ENCODE measurements at regions not wholly inside any gene's neighbourhood (a gene's known extent, or its start where the extent isn't known, plus 50 kb on each side); places are given as distances from the start of the nearest gene placed in this dataset.
"Not testable (repeated sequence)": the region's sequence is repeated elsewhere in the genome, so short reads cannot be mapped to it uniquely, and the experiment has no call there.

DNA sequence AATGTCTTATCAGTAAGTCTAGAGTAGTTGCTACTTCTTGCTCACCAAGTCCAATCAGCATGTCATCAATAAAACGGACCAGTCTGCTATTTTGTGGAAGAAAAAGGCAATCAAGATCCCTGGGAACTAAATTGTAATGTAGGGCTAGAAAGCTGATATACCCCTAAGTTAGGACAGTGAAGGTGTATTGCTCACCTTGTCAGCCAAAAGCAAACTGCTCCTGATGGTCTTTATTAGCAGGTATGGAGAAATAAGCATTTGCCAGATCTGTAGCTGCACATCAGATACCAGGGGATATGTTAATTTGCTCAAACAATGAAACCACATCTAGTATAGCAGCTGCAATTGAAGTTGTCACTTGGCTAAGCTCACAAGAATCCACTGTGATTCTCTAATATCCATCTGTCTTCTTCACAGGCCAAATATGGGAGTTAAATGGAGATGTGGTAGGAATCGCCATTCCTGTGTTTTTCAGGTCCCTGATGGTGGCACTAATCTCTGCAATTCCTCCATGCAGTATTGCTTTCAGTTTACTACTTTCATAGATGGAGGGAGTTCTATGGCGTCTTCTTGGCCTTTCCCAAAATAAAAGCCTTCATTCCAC is 75.0 kb downstream of the TMEM237 start:
- DNase-seq, result no peak

DNA sequence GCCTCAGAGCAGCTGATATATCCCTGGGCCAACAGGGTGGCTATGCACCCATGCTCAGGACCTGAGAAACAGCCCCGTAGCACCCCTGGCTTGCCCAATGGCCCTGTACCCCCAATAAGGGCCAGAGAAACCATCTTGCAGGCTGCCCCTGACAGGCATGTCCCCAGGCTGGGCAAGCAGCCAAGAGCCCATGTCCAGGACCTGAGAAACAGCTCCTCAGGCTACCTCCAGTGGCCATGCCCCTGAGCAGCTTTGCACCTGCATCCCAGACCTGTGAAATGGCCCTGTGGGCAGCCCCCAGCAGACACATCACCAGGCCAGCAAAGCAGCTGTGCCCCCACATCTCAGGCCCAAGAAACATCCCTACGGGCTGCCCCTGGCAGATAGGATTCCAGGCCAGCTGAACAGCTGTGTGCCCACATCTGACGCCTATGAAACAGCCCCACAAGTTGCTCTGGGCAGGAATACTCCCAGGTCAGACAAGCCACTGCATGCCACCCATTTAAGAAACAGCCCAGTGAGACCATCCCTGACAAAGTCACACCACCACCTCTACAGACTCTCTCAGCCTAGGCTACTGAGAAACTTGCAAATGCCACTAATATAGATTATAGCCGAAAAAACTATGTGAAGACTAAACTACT is 84.1 kb downstream of the TMEM237 start:
- no peak for DNase-seq

DNA sequence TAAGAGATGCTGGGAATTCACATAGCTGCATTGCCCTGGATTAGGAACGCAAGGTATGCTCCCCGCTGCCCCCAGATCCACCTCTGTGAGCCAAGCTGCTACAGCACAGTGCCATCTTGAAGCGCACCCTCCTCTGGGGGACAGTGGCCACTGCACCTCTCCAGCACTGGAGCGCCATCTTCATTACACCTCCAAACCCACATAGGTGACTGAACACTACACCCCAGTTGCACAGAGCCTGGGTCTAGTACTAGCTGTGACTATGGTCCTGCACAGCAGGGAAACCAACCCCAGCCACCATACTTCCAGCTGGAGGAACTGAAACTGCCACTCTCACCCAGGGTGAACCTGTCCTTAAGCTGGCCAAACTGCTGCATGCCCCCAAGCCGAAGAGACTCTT is 84.6 kb downstream of the TMEM237 start:
- DNase-seq, result no peak

DNA sequence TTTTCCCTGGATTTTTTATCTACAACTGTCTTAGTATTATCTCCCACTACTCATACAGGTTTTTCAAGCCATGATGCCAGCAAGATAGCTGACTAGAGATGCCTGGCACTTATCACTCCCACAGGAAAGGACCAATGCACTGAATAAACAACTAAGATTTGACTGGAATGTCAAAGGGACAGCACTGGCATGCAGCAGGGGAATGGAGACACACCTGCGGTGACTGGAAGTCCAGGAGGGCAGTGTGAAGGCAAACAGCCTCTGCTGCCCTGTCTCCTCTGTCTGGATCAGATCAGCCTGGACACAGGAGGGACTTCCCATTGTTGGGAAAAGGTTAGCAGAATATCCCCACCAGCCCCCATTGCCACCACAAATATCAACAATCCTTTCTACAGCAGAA is 85.1 kb downstream of the TMEM237 start:
- DNase-seq, result no peak

DNA sequence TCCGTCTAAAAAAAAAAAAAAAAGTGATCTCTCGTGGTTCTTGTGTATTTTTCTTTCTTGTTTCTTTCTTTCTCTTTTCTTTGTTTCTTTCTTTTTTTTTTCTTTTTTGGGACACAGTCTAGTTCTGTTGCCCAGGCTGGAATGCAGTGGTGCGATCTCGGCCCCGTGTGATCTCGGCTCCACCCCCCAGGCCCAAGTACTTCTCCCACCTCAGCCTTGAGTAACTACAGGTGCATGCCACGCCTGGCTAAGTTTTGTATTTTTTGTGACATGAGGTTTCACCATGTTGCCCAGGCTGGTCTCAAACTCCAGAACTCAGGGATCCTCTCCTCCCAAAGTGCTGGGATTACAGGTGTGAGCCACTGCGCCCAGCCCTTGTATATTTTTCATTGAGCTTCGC is 91.4 kb downstream of the TMEM237 start:
- DNase-seq, result no peak

DNA sequence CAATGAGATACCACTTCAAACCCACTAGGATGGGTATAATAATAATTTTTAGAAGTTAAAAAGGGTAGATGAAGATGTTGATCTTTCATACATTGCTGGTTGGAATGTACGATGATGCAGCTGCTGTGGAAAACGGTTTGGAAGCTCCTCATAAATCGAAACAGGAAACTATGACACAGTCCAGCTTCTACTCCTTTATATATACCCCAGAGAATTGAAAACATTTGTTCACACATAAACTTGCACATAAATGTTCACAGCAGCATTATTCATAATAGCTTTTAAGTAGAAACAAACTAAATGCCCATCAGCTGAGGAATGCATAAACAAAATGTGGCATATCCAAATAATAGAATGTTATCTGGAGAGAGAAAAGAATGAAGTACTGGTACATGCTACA is 95.0 kb downstream of the STRADB start:
- no peak for DNase-seq

DNA sequence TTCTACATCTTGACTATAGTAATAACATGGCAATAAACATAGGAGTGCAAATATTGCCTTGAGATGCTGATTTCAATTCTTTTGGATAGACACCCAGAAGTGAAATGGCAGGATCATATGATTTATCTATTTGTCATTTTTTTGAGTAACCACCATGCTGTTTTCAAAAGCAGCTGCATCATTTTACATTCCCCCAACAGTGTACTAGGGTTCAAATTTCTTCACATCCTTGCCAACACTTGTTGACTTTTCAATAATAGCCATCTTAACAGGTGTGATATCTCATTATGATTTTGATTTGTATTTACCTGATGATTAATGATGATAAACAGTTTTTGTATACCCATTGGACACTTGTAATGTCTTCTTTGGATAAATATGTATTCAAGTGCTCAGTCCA is 90.8 kb downstream of the STRADB start:
- DNase-seq, result no peak

DNA sequence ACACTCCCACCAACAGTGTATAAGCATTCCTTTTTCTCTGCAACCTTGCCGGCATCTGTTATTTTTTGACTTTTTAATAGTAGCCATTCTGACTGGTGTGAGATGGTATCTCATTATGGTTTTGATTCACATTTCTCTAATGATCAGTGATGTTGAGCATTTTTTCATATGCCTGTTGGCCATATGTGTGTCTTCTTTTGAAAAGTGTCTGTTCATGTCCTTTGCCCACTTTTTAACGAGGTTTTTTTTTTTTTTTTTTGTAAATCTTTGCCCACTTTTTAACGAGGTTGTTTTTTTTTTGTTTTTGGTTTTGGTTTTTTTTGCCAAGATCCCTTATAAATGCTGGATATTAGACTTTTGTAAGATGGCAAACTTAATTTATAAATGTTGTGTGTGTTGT is 87.7 kb downstream of the STRADB start:
- not testable (repeated sequence) for DNase-seq

- DNase-seq, result no peak
These were observed 86.5 kb downstream of the STRADB start for GRCh38 chr2:201538025-201538424.

DNA sequence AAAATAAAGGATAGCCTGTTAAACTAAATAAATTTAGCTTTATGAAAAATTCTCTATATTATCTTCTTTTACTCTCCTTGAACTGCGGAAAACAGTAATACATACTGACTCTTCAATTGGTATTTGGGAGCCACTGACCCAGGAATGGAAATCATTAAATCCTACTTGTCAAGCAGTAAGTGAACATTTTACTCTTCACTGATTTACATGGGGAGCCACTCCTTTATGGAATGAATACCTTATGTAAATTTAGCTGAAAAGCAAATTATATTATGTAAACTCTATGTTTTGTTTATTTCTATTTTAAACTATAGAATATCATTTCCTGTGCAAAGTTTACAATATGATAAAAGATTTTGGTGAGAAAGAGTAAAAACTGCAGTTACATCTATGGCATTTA is 85.2 kb downstream of the STRADB start:
- DNase-seq, result no peak

DNA sequence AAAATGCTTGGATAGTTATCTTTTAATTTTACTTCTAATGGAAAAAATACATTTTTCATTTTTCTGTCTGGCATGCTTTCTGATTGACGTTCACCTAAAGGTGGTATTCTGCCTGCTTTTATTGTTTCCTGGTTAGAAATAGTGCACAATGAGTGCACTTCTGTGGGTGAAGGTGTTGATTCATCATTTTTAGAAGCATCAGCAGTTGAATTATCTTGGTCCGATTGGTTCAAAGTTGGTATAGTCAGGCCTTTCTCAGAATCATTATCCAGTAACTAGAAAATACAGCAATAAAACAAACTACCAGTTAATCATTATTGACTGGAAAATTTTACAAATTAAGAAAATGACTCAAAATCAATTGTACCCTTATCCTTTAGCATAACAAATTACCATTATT is 84.5 kb downstream of the STRADB start:
- no peak for DNase-seq

- peak; percentile 87 for DNase-seq
These were observed 81.3 kb downstream of the STRADB start for GRCh38 chr2:201532686-201533304.

Data from activated CD4-positive, alpha-beta T cell treated with anti-CD3 and anti-CD28 coated beads, Interleukin-2, Interleukin-6, amounts not matched to agents 100 ng/mL and 50 ng/mL, durations not matched to agents 16 hours and 8 hours (primary cell).